SH-SY5Y (cell line): ENCODE measurements at regions not wholly inside any gene's neighbourhood (a gene's known extent, or its start where the extent isn't known, plus 50 kb on each side); places are given as distances from the start of the nearest gene placed in this dataset.

Source experiments
- GATA2 ChIP-seq: IDR thresholded peaks from 2 replicates; pipeline ENCODE4 v1.6.1; 2011; ENCODE audit warnings: mild to moderate bottlenecking, low read depth, low read length
- GATA3 ChIP-seq: IDR thresholded peaks from 2 replicates; pipeline ENCODE4 v1.6.1; 2011; ENCODE audit warnings: low read depth, mild to moderate bottlenecking, low read length, moderate library complexity

DNA sequence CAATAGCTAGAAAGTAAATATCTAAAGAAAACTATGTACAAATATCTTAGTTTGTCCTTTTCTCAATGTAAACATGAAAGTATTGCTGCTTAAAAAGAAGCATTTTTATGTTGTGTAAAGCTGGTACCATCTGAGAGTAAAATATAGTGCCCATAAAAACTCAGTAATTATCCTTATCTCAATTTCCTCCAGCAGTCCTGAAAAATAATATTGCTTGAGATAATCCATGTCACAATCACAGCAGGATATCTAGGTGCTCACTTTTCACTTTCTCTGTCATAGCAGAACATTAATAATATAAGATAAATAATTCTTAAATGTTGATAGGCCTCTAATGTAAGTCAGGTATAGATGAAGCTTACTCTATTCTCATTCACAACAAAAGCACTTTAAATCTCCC is 285.5 kb downstream of the ZBBX start:
- no peak for TF ChIP-seq GATA2
- TF ChIP-seq GATA3, result no peak
